ENCODE measurements at regions not wholly inside any gene's neighbourhood (a gene's known extent, or its start where the extent isn't known, plus 50 kb on each side); places are given as distances from the start of the nearest gene placed in this dataset.
A peak's percentile ranks its signal among the peaks of the same experiment; 100 is the strongest.

- Mint-ChIP-seq H3K36me3 (ENCODE audit: low read depth) (no peaks in the 10 kb centered on the region), H3K4me3 (no peak overlapping the region), H3K27me3 (ENCODE audit: low read depth) (peaks cover 22% of the 10 kb centered on the region), H3K9me3 (ENCODE audit: insufficient read depth) (no peaks in the 10 kb centered on the region), H3K27ac (no peak overlapping the region), H3K4me1 (ENCODE audit: low read depth) (no peaks in the 10 kb centered on the region)
- POLR2A ChIA-PET = no interaction called here
- DNase-seq (no peak), ATAC-seq (no peak)
- CTCF ChIA-PET = no interaction called here
Observed at GRCh38 chr13:60303166-60303565, 93.9 kb upstream of the TDRD3 start.

- peaks cover 12% of the 10 kb centered on the region for H3K4me1 Mint-ChIP-seq (ENCODE audit: low read depth)
- DNase-seq (peak; percentile 20), ATAC-seq (no peak)
- H3K36me3 Mint-ChIP-seq (ENCODE audit: low read depth) = no peaks in the 10 kb centered on the region
- H3K4me3 Mint-ChIP-seq = no peak overlapping the region
- no peaks in the 10 kb centered on the region for H3K9me3 Mint-ChIP-seq (ENCODE audit: insufficient read depth)
- POLR2A ChIA-PET = no interaction called here
- H3K27me3 Mint-ChIP-seq (ENCODE audit: low read depth) = peaks cover 1% of the 10 kb centered on the region
- no peak overlapping the region for H3K27ac Mint-ChIP-seq
- CTCF ChIA-PET = interaction anchor here (1.0 to 1.8 kb wide), 2 partner anchors 15 to 16 kb away, joined by 3 read pairs; no protein-coding TSS in a partner anchor
Observed at GRCh38 chr13:60311527-60311926, 85.5 kb upstream of the TDRD3 start.

GRCh38 chr13:60312851-60313505, 84.0 kb upstream of the TDRD3 start:
- CTCF ChIA-PET = interaction anchor here (1.8 kb wide), 1 partner anchor 15 kb away, joined by 3 read pairs; no protein-coding TSS in a partner anchor

GRCh38 chr13:60318186-60318585, 78.8 kb upstream of the TDRD3 start:
- Mint-ChIP-seq H3K27me3 (ENCODE audit: low read depth) (peaks cover 13% of the 10 kb centered on the region), H3K36me3 (ENCODE audit: low read depth) (no peaks in the 10 kb centered on the region), H3K4me1 (ENCODE audit: low read depth) (no peaks in the 10 kb centered on the region), H3K4me3 (no peak overlapping the region), H3K27ac (no peak overlapping the region), H3K9me3 (ENCODE audit: insufficient read depth) (no peaks in the 10 kb centered on the region)
- POLR2A ChIA-PET = no interaction called here
- CTCF ChIA-PET = no interaction called here
- ATAC-seq = no peak
- no peak for DNase-seq

More at GRCh38 chr13:60312851-60313505, 84.0 kb upstream of the TDRD3 start:
- POLR2A ChIA-PET = no interaction called here
- H3K4me1 Mint-ChIP-seq (ENCODE audit: low read depth) = peaks cover 12% of the 10 kb centered on the region
- ATAC-seq (no peak), DNase-seq (no peak)
- H3K9me3 Mint-ChIP-seq (ENCODE audit: insufficient read depth) = no peaks in the 10 kb centered on the region
- no peak overlapping the region for H3K4me3 Mint-ChIP-seq
- peaks cover 6% of the 10 kb centered on the region for H3K27me3 Mint-ChIP-seq (ENCODE audit: low read depth)
- H3K27ac Mint-ChIP-seq = no peak overlapping the region
- H3K36me3 Mint-ChIP-seq (ENCODE audit: low read depth) = no peaks in the 10 kb centered on the region

- ATAC-seq = no peak
- Mint-ChIP-seq H3K27ac (no peak overlapping the region), H3K9me3 (ENCODE audit: insufficient read depth) (no peaks in the 10 kb centered on the region), H3K27me3 (ENCODE audit: low read depth) (peaks cover under 1% of the 10 kb centered on the region), H3K4me3 (no peak overlapping the region), H3K36me3 (ENCODE audit: low read depth) (no peaks in the 10 kb centered on the region), H3K4me1 (ENCODE audit: low read depth) (no peaks in the 10 kb centered on the region)
- no peak for DNase-seq
- CTCF ChIA-PET = no interaction called here
- POLR2A ChIA-PET = no interaction called here
Observed at GRCh38 chr13:60324131-60324530, 72.9 kb upstream of the TDRD3 start.

- ATAC-seq = no peak
- Mint-ChIP-seq H3K27ac (no peak overlapping the region), H3K9me3 (ENCODE audit: insufficient read depth) (no peaks in the 10 kb centered on the region), H3K36me3 (ENCODE audit: low read depth) (no peaks in the 10 kb centered on the region), H3K4me1 (ENCODE audit: low read depth) (no peaks in the 10 kb centered on the region), H3K27me3 (ENCODE audit: low read depth) (peaks cover 1% of the 10 kb centered on the region), H3K4me3 (no peak overlapping the region)
- POLR2A ChIA-PET = no interaction called here
- CTCF ChIA-PET = interaction anchor here (0.9 to 1.5 kb wide), 3 partner anchors 10 to 935 kb away, joined by 3 to 5 read pairs (median 4); no protein-coding TSS in a partner anchor
- DNase-seq = no peak
Observed at GRCh38 chr13:60326273-60326672, 70.7 kb upstream of the TDRD3 start.

- Mint-ChIP-seq H3K4me3 (no peak overlapping the region), H3K27me3 (ENCODE audit: low read depth) (peaks cover 5% of the 10 kb centered on the region), H3K27ac (no peak overlapping the region), H3K9me3 (ENCODE audit: insufficient read depth) (no peaks in the 10 kb centered on the region), H3K4me1 (ENCODE audit: low read depth) (no peaks in the 10 kb centered on the region), H3K36me3 (ENCODE audit: low read depth) (no peaks in the 10 kb centered on the region)
- ChIA-PET POLR2A (no interaction called here), CTCF (interaction anchor here (1.1 to 1.5 kb wide), 3 partner anchors 9 to 936 kb away, joined by 3 to 5 read pairs (median 4); no protein-coding TSS in a partner anchor)
- ATAC-seq = no peak
- no peak for DNase-seq
Observed at GRCh38 chr13:60327511-60327910, 69.5 kb upstream of the TDRD3 start.

GRCh38 chr13:60328073-60328472, 68.9 kb upstream of the TDRD3 start:
- DNase-seq (no peak), ATAC-seq (no peak)
- H3K4me3 Mint-ChIP-seq = no peak overlapping the region
- ChIA-PET CTCF (interaction anchor here (1.1 to 1.4 kb wide), 2 partner anchors 15 to 103 kb away, joined by 3 read pairs; no protein-coding TSS in a partner anchor), POLR2A (no interaction called here)
- H3K36me3 Mint-ChIP-seq (ENCODE audit: low read depth) = no peaks in the 10 kb centered on the region
- H3K9me3 Mint-ChIP-seq (ENCODE audit: insufficient read depth) = no peaks in the 10 kb centered on the region
- no peak overlapping the region for H3K27ac Mint-ChIP-seq
- peaks cover 8% of the 10 kb centered on the region for H3K27me3 Mint-ChIP-seq (ENCODE audit: low read depth)
- no peaks in the 10 kb centered on the region for H3K4me1 Mint-ChIP-seq (ENCODE audit: low read depth)

GRCh38 chr13:60329221-60329923, 67.6 kb upstream of the TDRD3 start:
- ATAC-seq = no peak
- H3K27ac Mint-ChIP-seq = no peak overlapping the region
- ChIA-PET CTCF (interaction anchor here (0.7 to 2.5 kb wide), 6 partner anchors 10 to 938 kb away, joined by 3 to 8 read pairs (median 4); no protein-coding TSS in a partner anchor), POLR2A (no interaction called here)
- H3K4me1 Mint-ChIP-seq (ENCODE audit: low read depth) = no peaks in the 10 kb centered on the region
- no peaks in the 10 kb centered on the region for H3K9me3 Mint-ChIP-seq (ENCODE audit: insufficient read depth)
- no peaks in the 10 kb centered on the region for H3K36me3 Mint-ChIP-seq (ENCODE audit: low read depth)
- peaks cover 8% of the 10 kb centered on the region for H3K27me3 Mint-ChIP-seq (ENCODE audit: low read depth)
- H3K4me3 Mint-ChIP-seq = no peak overlapping the region
- peak; percentile 32 for DNase-seq

GRCh38 chr13:60331249-60332012, 65.6 kb upstream of the TDRD3 start:
- Mint-ChIP-seq H3K9me3 (ENCODE audit: insufficient read depth) (no peaks in the 10 kb centered on the region), H3K27ac (no peak overlapping the region), H3K4me3 (no peak overlapping the region), H3K27me3 (ENCODE audit: low read depth) (peaks cover 10% of the 10 kb centered on the region), H3K36me3 (ENCODE audit: low read depth) (no peaks in the 10 kb centered on the region), H3K4me1 (ENCODE audit: low read depth) (no peaks in the 10 kb centered on the region)
- no peak for DNase-seq
- no peak for ATAC-seq
- CTCF ChIA-PET = interaction anchor here (0.9 to 2.5 kb wide), 5 partner anchors 8 to 940 kb away, joined by 3 to 8 read pairs (median 4); no protein-coding TSS in a partner anchor
- POLR2A ChIA-PET = no interaction called here

GRCh38 chr13:60332682-60333081, 64.3 kb upstream of the TDRD3 start:
- DNase-seq (no peak), ATAC-seq (no peak)
- Mint-ChIP-seq H3K36me3 (ENCODE audit: low read depth) (no peaks in the 10 kb centered on the region), H3K27me3 (ENCODE audit: low read depth) (peaks cover 11% of the 10 kb centered on the region), H3K4me3 (no peak overlapping the region), H3K9me3 (ENCODE audit: insufficient read depth) (no peaks in the 10 kb centered on the region), H3K4me1 (ENCODE audit: low read depth) (no peaks in the 10 kb centered on the region), H3K27ac (no peak overlapping the region)
- POLR2A ChIA-PET = no interaction called here
- CTCF ChIA-PET = interaction anchor here (1.3 to 1.6 kb wide), 2 partner anchors 10 to 654 kb away, joined by 3 to 4 read pairs; no protein-coding TSS in a partner anchor

- CTCF ChIA-PET = interaction anchor here (1.2 kb wide), 2 partner anchors 97 to 652 kb away, joined by 4 read pairs; no protein-coding TSS in a partner anchor
- H3K9me3 Mint-ChIP-seq (ENCODE audit: insufficient read depth) = no peaks in the 10 kb centered on the region
- no peaks in the 10 kb centered on the region for H3K4me1 Mint-ChIP-seq (ENCODE audit: low read depth)
- no peak overlapping the region for H3K27ac Mint-ChIP-seq
- no peak for DNase-seq
- POLR2A ChIA-PET = no interaction called here
- no peaks in the 10 kb centered on the region for H3K36me3 Mint-ChIP-seq (ENCODE audit: low read depth)
- peaks cover 13% of the 10 kb centered on the region for H3K27me3 Mint-ChIP-seq (ENCODE audit: low read depth)
- no peak for ATAC-seq
- no peak overlapping the region for H3K4me3 Mint-ChIP-seq
Observed at GRCh38 chr13:60334310-60334709, 62.7 kb upstream of the TDRD3 start.
